GM12878 (cell line): ENCODE measurements at regions not wholly inside any gene's neighbourhood (a gene's known extent, or its start where the extent isn't known, plus 50 kb on each side); places are given as distances from the start of the nearest gene placed in this dataset.

Experiments
- ATAC-seq: fragments of 200-7000 bp; cut with Tn5 transposase; 3 replicates; pipeline ENCODE4 v1.9.1; 2020; ENCODE audit warnings: mild to moderate bottlenecking, moderate library complexity
- BruUV-seq: library from RNA; stranded (reverse); fragments of 400-500 nt; replicated peaks from 2 replicates; lab custom pipeline; 2021; lab: Mats Ljungman, UMichigan
- CTCF ChIA-PET: fragments of 300-600 bp; sonication (Branson Sonifier 250); formaldehyde crosslinking; extraction: SDS; loops from one replicate; lab custom pipeline; 2021; ENCODE audit warnings: inconsistent platforms; lab: Yijun Ruan, JAX
- POLR2A ChIA-PET: fragments of 350-600 bp; formaldehyde crosslinking; extraction: SDS; loops from one replicate; lab custom pipeline; 2021; ENCODE audit warnings: inconsistent platforms; lab: Charles Lee
- RAD21 ChIA-PET: fragments of 300-600 bp; sonication (Branson Sonifier 250); formaldehyde crosslinking; loops from one replicate; lab custom pipeline; 2023; ENCODE audit warnings: antibody characterized with exemption; ENCODE audit not compliant: unreplicated experiment; lab: Charles Lee
- SMC1A ChIA-PET: fragments of 300-600 bp; sonication (Branson Sonifier 250); formaldehyde crosslinking; loops from one replicate; lab custom pipeline; 2023; ENCODE audit not compliant: unreplicated experiment, uncharacterized antibody; lab: Charles Lee
- DNase-seq: peaks from one replicate; pipeline ENCODE4 v3.0.0-alpha.2; 2011; ENCODE audit warnings: low read depth, low spot score
- FAIRE-seq: peaks from 3 replicates; lab custom pipeline; 2011; peaks lifted over from hg19 to GRCh38; lab: Jason Lieb, UNC
- H2AFZ ChIP-seq: 2 replicates; pipeline ENCODE4 v1.6.0; 2011; ENCODE audit warnings: low read depth, low read length, control low read depth; ENCODE audit not compliant: control insufficient read depth
- H3K27ac ChIP-seq: 2 replicates; pipeline ENCODE4 v1.5.1; 2011; ENCODE audit warnings: control low read depth; ENCODE audit not compliant: control insufficient read depth, insufficient read depth
- H3K27me3 ChIP-seq, 2 experiments: replicated peaks in 1 of 2; 2 replicates each; pipeline versions ENCODE4 v1.6.0 to v1.6.1; 2011; ENCODE audit warnings: low read length in 1 of 2; ENCODE audit not compliant: control insufficient read depth in 2 of 2, insufficient read depth in 2 of 2
- H3K36me3 ChIP-seq, 2 experiments: 2 replicates each; pipeline ENCODE4 v1.5.1; 2011; ENCODE audit warnings: low read length in 1 of 2; ENCODE audit not compliant: control insufficient read depth in 2 of 2, insufficient read depth in 2 of 2
- H3K4me1 ChIP-seq: 2 replicates; pipeline ENCODE4 v1.6.1; 2011; ENCODE audit warnings: mild to moderate bottlenecking, low read length, moderate library complexity, mixed read lengths; ENCODE audit not compliant: control insufficient read depth, insufficient read depth
- H3K4me2 ChIP-seq: 2 replicates; pipeline ENCODE4 v1.6.0; 2011; ENCODE audit warnings: control low read depth; ENCODE audit not compliant: control insufficient read depth, insufficient read depth
- H3K4me3 ChIP-seq: fragments of 200-600 bp; sonication (generic); 2 replicates; pipeline ENCODE4 v1.5.1; 2016
- H3K79me2 ChIP-seq: 2 replicates; pipeline ENCODE4 v1.6.0; 2011; ENCODE audit warnings: low read length; ENCODE audit not compliant: control insufficient read depth, insufficient read depth
- H3K9ac ChIP-seq: 2 replicates; pipeline ENCODE4 v1.8.0; 2011; ENCODE audit warnings: low read length, control low read depth, mixed read lengths; ENCODE audit not compliant: control insufficient read depth, insufficient read depth
- H3K9me3 ChIP-seq: replicated peaks from 3 replicates; pipeline ENCODE4 v1.5.1; 2011; ENCODE audit warnings: mild to moderate bottlenecking, low read length; ENCODE audit not compliant: control insufficient read depth, insufficient read depth
- H4K20me1 ChIP-seq: 2 replicates; pipeline ENCODE4 v1.6.0; 2011; ENCODE audit not compliant: control insufficient read depth, insufficient read depth
- BCLAF1 ChIP-seq: fragments of 450-650 bp; IDR thresholded peaks from 2 replicates; pipeline ENCODE4 v1.6.1; 2017; ENCODE audit warnings: antibody characterized with exemption, mild to moderate bottlenecking, moderate library complexity
- CBX5 ChIP-seq: sonication (generic); IDR thresholded peaks from 2 replicates; pipeline ENCODE4 v1.6.1; 2016; ENCODE audit warnings: low read depth, moderate library complexity, mild to moderate bottlenecking, inconsistent platforms
- HDGF ChIP-seq: fragments of 450-650 bp; IDR thresholded peaks from 2 replicates; pipeline ENCODE4 v1.6.1; 2016; ENCODE audit warnings: antibody characterized with exemption
- JUND ChIP-seq: IDR thresholded peaks from 2 replicates; pipeline ENCODE4 v1.6.1; 2012; ENCODE audit warnings: low read depth, mild to moderate bottlenecking, low read length, improper control_type of control experiment, moderate library complexity
- NRF1 ChIP-seq: conservative IDR thresholded peaks from 2 replicates; pipeline ENCODE4 v1.6.1; 2011; ENCODE audit warnings: mild to moderate bottlenecking, low read depth, low read length, improper control_type of control experiment
- PAX8 ChIP-seq: fragments of 450-650 bp; IDR thresholded peaks from 2 replicates; pipeline ENCODE4 v1.6.1; 2017; ENCODE audit warnings: mild to moderate bottlenecking, moderate library complexity
- SMC3 ChIP-seq: IDR thresholded peaks from 2 replicates; pipeline ENCODE4 v1.6.1; 2011; ENCODE audit warnings: low read length, improper control_type of control experiment, borderline replicate concordance
- SP1 ChIP-seq: IDR thresholded peaks from one replicate; pipeline ENCODE4 v1.6.1; 2011; ENCODE audit warnings: low read depth, low read length
- WGBS: methylation state at CpG from one replicate; pipeline ENCODE4 v1.1.6; 2016; ENCODE audit warnings: low lambda C conversion rate; ENCODE audit not compliant: insufficient replicate concordance, insufficient coverage; ENCODE audit errors: missing lambda C conversion rate; 5-methylcytosine and 5-hydroxymethylcytosine counted together
- in situ Hi-C: fragments of 300-500 bp; cut with MboI; formaldehyde crosslinking; loops from 9 replicates; pipeline ENCODE4 v1.14.3; 2018; ENCODE audit warnings: mixed read lengths
- intact Hi-C: fragments of 100-400 bp; cut with micrococcal nuclease; formaldehyde crosslinking; loops from one replicate; pipeline ENCODE4 v1.14.2; 2022; ENCODE audit not compliant: unreplicated experiment

- TF ChIP-seq BCLAF1 (no peak), SP1 (no peak), SMC3 (no peak), PAX8 (no peak), HDGF (no peak), NRF1 (no peak), JUND (no peak), CBX5 (no peak)
- ChIA-PET RAD21 (no interaction called here), POLR2A (no interaction called here), CTCF (no interaction called here), SMC1A (no interaction called here)
- Histone ChIP-seq H3K4me1 (no peaks in the 10 kb centered on the region), H3K9ac (no peak overlapping the region), H3K4me2 (no peak overlapping the region), H2AFZ (no peak overlapping the region), H4K20me1 (no peaks in the 10 kb centered on the region), H3K27ac (no peak overlapping the region), H3K4me3 (no peak overlapping the region), H3K79me2 (no peaks in the 10 kb centered on the region), H3K36me3 (no peaks in the 10 kb centered on the region), H3K9me3 (no peaks in the 10 kb centered on the region), H3K27me3 (0 out of 4 replicates have a peak, but pooled peaks cover 0 to 3% of the 10 kb centered on the region in 2 experiments)
- intact Hi-C loops (no loop called here), in situ Hi-C loops (no loop called here)
- DNase-seq (no peak), FAIRE-seq (no peak), ATAC-seq (no peak)
- 0% methylated on average over 2 of the region's 2 CpGs for WGBS
- no TSS peak for BruUV-seq
Measured at GRCh38 chr2:160835166-160835565, 325.1 kb upstream of the TANK start.
